ENCODE measurements at regions not wholly inside any gene's neighbourhood (a gene's known extent, or its start where the extent isn't known, plus 50 kb on each side); places are given as distances from the start of the nearest gene placed in this dataset.

DNA sequence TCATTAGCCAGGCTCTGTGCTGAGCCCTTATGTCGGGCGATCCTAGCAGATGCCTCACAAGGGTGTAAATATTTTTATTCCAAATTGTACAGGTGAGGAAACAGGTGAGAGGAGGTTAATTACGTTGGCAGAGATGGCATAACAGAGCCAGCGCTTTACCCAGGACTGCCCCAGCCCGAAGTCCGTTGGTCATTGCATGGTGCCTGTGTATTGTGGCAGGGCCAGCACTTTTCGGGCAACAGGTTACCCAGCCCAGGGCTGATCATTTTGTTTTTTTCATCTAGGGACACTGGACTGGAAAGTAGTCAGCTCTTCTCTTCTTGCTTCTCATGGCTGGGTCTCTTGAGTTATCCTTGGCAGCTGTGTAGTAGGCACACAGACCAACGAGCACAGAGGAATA, 202.2 kb upstream of the NAV2 start:
- TF ChIP-seq, protein P1, sequence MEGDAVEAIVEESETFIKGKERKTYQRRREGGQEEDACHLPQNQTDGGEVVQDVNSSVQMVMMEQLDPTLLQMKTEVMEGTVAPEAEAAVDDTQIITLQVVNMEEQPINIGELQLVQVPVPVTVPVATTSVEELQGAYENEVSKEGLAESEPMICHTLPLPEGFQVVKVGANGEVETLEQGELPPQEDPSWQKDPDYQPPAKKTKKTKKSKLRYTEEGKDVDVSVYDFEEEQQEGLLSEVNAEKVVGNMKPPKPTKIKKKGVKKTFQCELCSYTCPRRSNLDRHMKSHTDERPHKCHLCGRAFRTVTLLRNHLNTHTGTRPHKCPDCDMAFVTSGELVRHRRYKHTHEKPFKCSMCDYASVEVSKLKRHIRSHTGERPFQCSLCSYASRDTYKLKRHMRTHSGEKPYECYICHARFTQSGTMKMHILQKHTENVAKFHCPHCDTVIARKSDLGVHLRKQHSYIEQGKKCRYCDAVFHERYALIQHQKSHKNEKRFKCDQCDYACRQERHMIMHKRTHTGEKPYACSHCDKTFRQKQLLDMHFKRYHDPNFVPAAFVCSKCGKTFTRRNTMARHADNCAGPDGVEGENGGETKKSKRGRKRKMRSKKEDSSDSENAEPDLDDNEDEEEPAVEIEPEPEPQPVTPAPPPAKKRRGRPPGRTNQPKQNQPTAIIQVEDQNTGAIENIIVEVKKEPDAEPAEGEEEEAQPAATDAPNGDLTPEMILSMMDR (IDR thresholded peaks at IDR 0.05; ENCODE audit: insufficient read depth, low read depth, low read length), result no peak
- no peak for TF ChIP-seq EZH2 (IDR thresholded peaks at IDR 0.05; ENCODE audit: insufficient read depth, low read length)
